ENCODE measurements at regions not wholly inside any gene's neighbourhood (a gene's known extent, or its start where the extent isn't known, plus 50 kb on each side); places are given as distances from the start of the nearest gene placed in this dataset.

- no peak for DNase-seq
Measured at GRCh38 chr2:147548451-147548850, 296.4 kb upstream of the ACVR2A start.

- no peak for DNase-seq
Measured at GRCh38 chr2:147547440-147547839, 297.4 kb upstream of the ACVR2A start.

DNA sequence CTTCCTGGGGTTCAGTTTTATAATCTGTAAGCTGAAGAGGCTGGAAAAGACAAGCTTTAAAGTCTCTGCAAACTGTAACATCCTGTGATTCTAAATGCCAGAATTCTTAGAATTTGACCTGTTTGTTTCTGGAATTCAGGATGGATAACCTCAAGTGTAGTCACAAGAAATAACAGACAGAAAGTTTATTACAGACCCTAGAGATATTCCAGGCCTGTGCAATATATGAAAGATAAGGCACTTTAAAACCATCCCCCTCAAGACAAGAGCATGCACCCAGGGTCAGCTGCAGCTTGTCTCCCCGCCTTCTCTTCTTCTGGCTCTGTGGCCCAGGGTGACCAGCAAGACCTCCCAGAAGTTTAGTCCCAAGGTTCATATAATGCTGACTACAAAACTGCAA, 298.7 kb upstream of the ACVR2A start:
- DNase-seq = no peak

GRCh38 chr2:147543056-147543455, 301.8 kb upstream of the ACVR2A start:
- no peak for DNase-seq

DNA sequence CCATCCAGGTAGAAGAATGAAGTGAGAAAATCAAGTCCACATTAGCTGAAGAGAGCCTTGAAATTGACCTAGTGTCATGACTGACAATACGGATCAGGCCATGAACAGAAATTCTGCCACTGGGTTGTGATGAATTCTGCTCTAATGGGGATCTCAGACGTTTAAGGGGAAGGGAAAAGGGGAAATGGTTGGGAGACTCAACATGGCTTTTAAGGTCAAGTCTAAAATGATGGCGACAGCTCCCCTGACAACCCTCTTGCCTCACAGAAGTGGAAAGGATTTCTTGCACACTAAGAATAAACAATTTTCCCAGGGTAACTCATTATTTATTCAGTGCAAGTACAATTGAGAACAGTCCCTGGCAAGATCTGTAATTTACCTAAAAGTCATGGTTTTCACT, 302.5 kb upstream of the ACVR2A start:
- DNase-seq = no peak

DNA sequence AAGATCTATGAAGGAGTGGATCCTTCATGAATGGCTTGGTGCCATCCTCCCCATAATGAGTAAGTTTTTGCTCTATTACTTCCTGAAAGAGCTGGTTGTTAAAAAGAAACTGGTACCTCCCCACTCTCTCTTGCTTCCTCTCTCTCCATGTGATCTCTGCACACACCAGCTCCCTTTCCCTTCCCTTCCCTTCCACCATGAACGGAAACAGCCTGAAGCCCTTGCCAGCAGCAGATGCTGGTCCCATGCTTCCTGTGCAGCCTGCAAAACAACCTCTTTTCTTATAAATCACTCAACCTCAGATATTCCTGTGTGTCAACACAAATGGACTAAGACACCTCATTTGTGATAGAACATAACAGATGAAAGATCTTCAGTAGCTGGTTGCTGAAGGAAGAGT, 303.5 kb upstream of the ACVR2A start:
- no peak for DNase-seq

DNA sequence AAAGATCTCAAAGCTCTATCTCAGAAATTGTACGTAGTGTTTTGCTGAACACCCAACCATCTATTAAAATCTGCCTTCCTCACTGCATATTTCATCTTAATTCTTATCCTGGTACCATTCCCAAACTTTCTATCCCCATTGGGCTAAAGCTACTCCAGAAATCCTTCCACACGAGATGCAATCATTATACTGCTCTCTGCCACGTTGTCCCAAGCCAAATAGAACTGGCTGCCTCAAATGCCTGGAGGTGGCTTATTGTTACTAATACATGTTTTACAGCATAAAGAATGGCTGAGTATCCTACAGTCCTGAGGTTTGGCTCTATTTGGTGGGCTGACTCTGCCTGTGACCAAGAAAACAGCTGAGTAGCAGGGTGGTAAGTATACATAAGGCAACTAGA, 306.0 kb upstream of the ACVR2A start:
- DNase-seq = no peak

DNA sequence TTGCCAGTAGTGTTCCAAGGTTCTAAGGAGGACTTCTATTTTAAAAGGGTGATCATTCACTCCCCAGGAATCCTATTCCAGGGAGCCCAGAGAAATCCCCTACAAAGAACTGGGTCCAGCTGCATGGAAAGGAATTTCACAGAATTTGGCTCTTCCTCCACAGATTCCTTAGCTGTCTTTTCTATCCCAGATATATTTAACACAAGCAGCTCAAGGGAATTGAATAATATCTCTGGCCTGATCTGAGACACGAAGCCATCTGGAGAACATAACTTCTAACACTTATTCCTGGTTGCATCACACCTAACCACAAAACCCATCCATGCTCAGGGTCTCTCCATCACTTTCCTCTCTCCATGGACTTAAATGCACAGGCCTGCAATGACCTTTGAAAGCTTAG, 306.7 kb upstream of the ACVR2A start:
- DNase-seq = no peak

- DNase-seq = no peak
Measured at GRCh38 chr2:147531269-147531668, 313.6 kb upstream of the ACVR2A start.

DNA sequence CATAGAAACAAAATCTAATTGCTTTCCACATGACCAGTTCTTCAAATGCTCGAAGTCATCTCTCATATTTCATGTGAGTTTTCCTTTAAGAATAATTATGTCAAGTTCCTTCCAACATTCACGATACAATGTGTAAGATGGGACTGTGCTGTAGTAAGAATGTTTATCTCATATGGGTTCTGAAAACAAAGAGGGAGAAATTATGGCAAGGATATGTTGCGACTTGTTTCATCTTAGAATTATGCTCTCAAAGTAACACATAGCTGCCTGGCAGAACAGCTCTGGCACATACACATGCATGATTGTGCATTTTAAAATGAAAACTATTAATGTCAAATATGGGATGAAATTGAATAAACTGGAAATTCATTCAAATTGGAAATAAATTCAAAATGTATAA, 314.8 kb upstream of the ACVR2A start:
- DNase-seq = no peak

DNA sequence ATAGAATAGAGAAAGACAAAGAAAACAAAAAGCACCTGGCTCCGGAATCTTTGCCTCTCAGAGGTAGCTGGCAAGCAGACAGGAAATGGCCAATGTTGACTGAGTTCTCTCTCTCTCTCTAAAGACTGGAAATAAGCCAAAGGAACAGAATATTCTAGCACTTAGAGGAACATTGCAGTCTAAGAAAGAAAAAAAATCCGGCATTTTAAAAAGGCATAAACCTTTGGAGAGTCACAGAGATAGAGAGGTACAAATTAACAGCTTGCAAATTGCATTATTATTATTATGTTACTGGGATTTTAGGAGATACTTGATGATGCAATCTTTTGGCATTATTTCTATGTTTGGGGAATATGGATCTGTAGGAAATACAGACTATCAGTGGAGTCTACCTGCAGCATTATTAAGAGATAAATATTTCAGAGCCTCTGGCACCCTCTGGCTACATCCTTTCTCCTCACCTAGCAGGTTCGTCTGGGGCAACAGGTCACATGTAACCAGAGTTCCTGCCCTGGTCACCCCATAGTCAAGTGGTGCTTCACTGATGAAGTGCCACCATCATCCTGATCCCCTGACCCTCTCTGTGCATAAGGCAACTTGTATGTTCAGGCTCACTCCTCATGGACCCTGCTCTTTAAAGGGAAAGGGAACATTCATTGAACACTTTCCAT, 318.9 kb upstream of the ACVR2A start:
- DNase-seq = peak in 3 of 6 experiments; percentile 5 to 19 (median 19)

GRCh38 chr2:147524912-147525311, 319.9 kb upstream of the ACVR2A start:
- no peak for DNase-seq

- no peak for DNase-seq
Measured at GRCh38 chr2:147523415-147523814, 321.4 kb upstream of the ACVR2A start.

- DNase-seq = no peak
Measured at GRCh38 chr2:147521936-147522335, 322.9 kb upstream of the ACVR2A start.

DNA sequence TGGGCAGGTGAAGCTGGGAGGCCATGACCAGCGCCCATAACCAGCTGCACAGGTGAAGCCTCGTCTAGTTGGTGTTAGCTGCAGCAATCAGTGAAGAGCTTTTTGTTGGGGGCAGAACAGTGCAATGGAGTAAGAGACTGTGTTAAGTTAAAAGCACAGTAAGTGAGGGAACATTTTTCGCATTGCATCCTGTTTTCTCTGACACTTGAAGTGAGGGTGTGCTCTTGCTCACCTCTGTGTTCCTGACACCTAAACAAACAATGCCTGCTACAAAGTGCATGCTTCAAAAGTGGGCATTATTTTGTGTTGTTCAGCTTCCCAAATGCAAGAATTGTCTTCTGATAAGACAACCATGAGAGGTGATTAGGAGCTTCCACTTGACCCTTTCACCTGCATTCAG, 324.0 kb upstream of the ACVR2A start:
- DNase-seq = no peak

DNA sequence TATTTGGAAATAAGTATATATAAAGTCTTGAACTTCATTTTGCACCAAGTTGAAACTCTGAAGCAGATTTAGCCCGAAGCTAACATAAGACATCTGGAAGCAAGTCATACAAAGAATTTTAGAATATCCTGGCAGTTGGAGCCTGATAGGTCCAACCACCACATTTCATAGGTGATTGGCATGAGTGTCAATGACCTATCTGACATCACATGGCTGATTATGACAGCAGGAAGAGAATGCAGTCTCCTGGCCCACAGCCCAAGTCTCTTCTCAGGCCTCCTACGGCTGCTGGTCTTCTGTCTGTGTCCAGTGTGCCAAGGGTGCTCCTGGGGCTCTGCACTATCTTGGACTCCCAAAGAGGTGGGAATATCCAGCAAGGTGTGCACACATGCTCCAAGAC, 325.7 kb upstream of the ACVR2A start:
- DNase-seq = no peak

DNA sequence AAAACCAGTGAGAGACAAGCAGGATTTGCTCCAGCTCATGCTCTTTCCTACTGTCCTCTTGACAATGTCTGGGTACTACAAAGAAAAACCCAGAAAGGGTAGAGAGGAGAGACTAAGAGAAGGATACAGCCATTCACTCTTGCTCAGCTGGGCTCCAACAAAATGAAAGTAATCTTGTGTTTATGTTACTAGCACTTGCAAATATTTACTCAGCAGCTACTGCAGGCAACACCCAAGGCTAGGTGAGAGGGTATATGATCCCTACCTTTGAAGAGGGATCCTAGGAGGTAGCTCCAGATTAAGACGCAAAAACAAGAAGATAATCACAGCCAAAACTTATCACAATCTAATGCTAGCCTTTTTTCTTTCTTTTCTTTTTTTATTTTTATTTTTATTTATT, 329.6 kb upstream of the ACVR2A start:
- DNase-seq = no peak

DNA sequence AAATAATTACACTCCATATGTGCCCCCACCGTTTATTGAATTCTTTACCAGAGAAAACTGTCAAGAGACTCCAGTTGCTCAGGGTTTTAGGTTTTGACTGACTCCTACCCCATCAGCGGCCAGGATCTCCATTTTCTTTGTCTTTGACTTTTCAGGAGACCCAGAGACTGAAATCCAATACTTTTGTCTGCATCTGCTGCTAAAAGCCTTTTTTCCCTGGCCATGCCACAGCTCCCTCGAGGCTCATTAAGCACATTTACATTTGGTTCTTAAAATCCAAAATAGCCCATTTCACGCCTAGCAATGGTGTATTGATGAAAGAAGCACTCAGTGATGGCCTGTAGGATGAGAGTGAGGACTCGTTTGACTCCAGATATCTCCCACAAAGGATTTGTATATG, 332.6 kb upstream of the ACVR2A start:
- DNase-seq = no peak

DNA sequence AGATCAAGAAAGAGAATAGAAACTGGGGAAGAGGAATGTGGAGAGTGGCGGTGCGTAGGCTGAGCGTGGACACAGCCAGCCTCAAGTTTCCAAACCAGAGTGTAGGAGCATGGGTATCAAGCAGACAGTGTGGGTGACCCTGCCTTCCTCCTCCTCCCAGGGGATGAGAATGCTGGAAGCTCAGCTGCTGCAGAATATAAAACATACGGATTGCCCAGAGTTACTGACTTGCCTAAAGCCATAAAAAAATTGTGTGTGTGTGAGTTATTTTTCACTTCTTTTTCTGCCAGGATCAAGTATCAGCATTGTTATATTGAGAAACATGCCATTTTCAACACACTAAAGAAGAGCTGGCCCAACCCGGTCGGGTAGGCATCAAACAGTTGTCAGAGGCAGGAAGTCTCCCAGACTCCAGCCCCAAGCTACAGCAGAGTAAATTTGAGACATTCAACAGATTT, 333.3 kb upstream of the ACVR2A start:
- DNase-seq = peak in 3 of 6 experiments; percentile 21 to 30 (median 21)

GRCh38 chr2:147509821-147510220, 335.0 kb upstream of the ACVR2A start:
- no peak for DNase-seq

DNA sequence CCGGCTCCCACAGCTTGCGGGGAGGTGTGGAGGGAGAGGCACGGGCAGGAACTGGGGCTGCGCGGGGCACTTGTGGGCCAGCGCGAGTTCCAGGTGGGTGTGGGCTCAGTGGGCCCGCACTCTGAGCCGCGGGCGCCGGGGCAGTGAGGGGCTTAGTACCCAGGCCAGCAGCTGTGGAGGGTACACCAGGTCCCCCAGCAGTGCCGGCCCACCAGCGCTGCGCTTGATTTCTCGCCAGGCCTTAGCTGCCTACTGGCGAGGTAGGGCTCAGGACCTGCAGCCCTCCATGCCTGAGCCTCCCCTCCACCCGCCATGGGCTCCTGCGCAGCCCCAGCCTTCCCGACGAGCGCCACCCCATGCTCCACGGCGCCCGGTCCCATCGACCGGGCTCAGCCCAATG, 337.9 kb upstream of the ACVR2A start:
- no peak for DNase-seq

DNA sequence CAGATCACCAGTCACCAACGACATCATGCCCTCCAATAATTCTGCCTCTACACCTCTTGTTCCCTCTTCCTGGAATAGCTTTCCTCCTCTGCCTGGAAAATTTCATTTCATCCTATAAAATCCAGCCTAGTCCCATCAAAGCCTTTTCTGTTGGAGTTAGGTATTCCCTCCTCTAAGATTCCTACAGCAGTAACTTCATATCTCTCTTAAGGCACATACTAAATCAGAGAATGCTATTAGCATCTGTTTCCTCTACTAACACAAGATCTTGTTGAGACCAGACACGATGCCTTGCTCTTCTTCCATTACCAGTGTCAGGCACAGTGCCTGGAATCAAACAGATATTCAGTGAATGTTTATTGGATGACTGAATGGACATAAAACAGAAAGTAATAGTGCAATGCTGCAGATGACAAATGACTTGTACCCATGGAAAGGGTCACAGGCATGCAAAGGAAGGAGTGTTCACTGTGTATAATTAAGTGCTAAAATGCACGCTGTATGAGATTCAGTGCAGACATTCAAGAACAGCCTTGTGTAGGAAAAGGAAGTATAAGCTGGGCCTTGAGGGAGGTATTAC, 342.0 kb upstream of the ACVR2A start:
- DNase-seq = no peak

DNA sequence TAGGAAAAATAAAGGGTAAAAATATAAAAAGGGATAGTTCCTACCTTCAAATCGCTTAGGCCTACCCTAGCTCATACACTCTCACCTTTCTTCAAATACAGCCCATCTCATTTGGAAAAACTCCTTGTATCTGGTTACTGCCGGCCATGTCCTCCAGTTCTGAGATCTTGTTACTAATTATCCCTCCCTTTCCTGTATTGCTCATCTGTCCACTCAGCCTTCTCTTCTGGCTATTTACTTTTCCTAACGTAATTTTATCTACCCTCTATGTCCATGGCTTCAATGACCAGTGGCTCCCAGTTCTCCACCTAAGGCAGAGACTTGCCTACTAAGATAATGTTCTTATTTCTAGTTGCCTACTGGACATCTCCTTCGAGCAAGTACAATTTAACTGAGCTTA, 342.9 kb upstream of the ACVR2A start:
- no peak for DNase-seq

GRCh38 chr2:147500819-147501395, 343.9 kb upstream of the ACVR2A start:
- no peak for DNase-seq

DNA sequence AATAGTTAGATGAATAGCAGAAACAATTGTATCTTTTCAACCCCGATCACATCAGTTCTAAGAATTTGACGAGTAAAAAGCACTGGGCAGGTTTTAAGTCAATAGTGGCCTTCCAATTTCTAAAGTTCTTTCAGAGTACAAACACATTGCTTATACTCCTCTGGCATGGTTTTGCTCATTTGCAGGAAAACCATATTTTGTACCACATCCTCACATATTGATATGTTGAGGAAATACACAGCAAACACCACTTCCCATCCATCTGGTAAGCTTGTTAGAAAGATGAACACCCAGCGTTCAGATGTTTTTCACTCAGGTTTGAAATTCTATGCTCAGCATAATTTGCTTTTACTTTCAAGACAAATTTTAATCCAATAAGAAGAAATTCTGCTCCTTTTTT, 344.6 kb upstream of the ACVR2A start:
- DNase-seq = peak in 3 of 6 experiments; percentile 4 to 27 (median 17)

Data from stimulated activated naive CD4-positive, alpha-beta T cell (primary cell).